Mucosa of rectum (tissue), 2 donors: ENCODE measurements at regions not wholly inside any gene's neighbourhood (a gene's known extent, or its start where the extent isn't known, plus 50 kb on each side); places are given as distances from the start of the nearest gene placed in this dataset.

Experiments used
- H3K27ac ChIP-seq, 2 donors: one replicate each; pipeline ENCODE4 v1.7.0; 2013; ENCODE audit warnings: inconsistent platforms in 2 of 2, low read depth in 2 of 2, low read length in 2 of 2
- H3K27me3 ChIP-seq, 2 donors: one replicate each; pipeline ENCODE4 v1.7.0; 2013; ENCODE audit warnings: low read length in 2 of 2; ENCODE audit not compliant: control insufficient read depth in 2 of 2, insufficient read depth in 2 of 2
- H3K36me3 ChIP-seq, 2 donors: one replicate each; pipeline ENCODE4 v1.7.0; 2013; ENCODE audit warnings: low read length in 2 of 2; ENCODE audit not compliant: control insufficient read depth in 2 of 2, insufficient read depth in 2 of 2
- H3K4me1 ChIP-seq, 2 donors: one replicate each; pipeline ENCODE4 v1.7.0; 2013; ENCODE audit warnings: low read length in 2 of 2, mild to moderate bottlenecking in 1 of 2; ENCODE audit not compliant: control insufficient read depth in 2 of 2, insufficient read depth in 2 of 2
- H3K4me3 ChIP-seq, 2 donors: one replicate each; pipeline ENCODE4 v1.7.0; 2013; ENCODE audit warnings: low read length in 2 of 2
- H3K9ac ChIP-seq, 2 donors: one replicate each; pipeline ENCODE4 v1.7.0; 2013; ENCODE audit warnings: low read length in 2 of 2, low read depth in 1 of 2, mild to moderate bottlenecking in 1 of 2
- H3K9me3 ChIP-seq, 2 donors: one replicate each; pipeline ENCODE4 v1.7.0; 2013; ENCODE audit warnings: low read length in 2 of 2; ENCODE audit not compliant: control insufficient read depth in 2 of 2
- donor health status: healthy.
- donor health status: Normal muscosa, but diverticular disease.

DNA sequence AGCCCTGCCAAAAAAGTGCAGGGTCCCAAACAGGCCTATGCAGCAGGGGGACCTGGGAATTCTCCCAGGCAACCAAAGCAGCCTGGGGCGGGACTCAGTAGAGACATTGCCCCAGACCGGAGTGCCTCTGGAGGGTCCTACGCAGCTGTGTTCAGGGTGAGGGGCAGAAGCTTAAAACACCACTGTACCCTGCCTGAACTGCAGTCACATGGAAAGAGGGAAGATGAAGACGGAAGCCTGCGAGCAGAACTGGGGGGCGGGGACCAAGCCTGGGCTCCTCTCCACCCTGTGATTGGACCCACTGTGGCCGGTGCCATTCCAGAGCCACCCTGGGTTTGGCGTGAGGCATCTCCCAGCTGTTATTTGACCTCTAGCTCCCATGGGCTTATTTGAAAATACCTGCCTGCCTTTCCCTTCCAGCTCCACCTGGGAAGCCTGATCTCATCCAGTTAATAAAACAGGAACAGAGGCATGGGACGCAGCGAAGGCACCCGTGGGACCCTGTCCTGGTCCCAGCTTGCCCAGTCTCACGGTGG, 183.1 kb downstream of the SMAD2 start:
- no peaks in the 10 kb centered on the region for H3K27me3 ChIP-seq
- no peak overlapping the region for H3K27ac ChIP-seq
- no peaks in the 10 kb centered on the region for H3K4me1 ChIP-seq
- no peak overlapping the region for H3K4me3 ChIP-seq
- no peaks in the 10 kb centered on the region for H3K9me3 ChIP-seq
- H3K36me3 ChIP-seq: no peaks in the 10 kb centered on the region
- H3K9ac ChIP-seq: no peak overlapping the region

DNA sequence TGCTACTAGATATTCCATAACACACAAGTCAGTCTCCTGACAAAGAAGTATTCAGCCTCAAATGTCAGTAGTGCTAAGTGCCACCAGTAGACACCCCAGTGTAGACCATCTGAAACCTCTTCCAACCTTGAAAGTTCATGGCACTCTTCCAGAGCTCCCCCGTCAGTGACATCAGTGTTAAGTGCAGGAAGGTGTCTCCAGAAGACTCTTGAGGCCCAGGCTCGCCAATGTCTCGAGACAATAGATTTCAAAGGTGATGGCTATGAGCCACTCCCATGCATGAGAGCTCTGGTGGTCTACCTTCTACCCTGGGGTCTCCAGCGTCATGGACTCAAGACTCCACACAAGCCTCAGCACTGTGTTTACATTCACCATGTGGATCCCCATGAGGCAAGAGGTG, 183.8 kb downstream of the SMAD2 start:
- Histone ChIP-seq H3K4me3 (no peak overlapping the region), H3K4me1 (no peaks in the 10 kb centered on the region), H3K9ac (no peak overlapping the region), H3K27ac (no peak overlapping the region), H3K27me3 (no peaks in the 10 kb centered on the region), H3K9me3 (no peaks in the 10 kb centered on the region), H3K36me3 (no peaks in the 10 kb centered on the region)

DNA sequence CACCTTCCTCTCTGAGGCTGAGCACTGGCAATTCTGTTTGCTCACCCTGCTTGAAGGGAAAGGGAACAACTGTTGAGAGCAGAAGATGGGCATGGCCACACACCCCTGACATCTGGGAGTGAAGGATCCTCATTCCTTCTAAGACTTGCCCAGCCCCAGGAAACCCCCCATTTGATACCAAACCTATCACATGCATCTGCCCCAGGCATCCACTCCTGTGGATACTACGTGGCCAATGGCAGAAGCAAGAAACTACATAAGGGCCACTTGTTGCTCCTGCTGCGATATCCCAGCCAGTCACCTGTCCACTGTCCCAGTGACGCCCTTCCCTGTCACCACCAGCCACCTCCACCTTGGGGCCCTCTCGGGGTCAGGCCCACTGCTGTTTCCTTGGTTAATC, 185.2 kb downstream of the SMAD2 start:
- H3K36me3 ChIP-seq: no peaks in the 10 kb centered on the region
- H3K27me3 ChIP-seq: no peaks in the 10 kb centered on the region
- no peak overlapping the region for H3K4me3 ChIP-seq
- no peak overlapping the region for H3K27ac ChIP-seq
- no peak overlapping the region for H3K9ac ChIP-seq
- no peaks in the 10 kb centered on the region for H3K4me1 ChIP-seq
- no peaks in the 10 kb centered on the region for H3K9me3 ChIP-seq

DNA sequence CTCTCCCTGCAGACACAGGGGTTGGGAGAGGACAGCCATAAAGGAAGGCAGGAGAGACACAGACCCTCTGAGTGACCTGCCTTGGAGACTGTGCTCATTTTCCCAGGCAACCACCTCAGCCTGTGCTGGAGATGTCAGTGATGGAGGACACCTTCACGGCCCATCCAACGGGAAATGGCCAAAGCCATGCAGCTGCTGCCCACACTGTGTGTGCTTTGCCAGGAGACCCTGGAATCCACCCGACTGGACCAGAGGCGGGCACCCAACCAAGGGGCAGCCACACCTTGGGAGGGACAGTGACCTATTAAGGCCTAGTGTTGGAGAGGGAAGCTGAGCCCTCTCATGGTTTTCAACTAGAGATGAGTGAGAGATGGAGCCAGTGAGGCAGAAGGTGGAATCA, 192.5 kb downstream of the SMAD2 start:
- Histone ChIP-seq H3K9me3 (no peaks in the 10 kb centered on the region), H3K4me3 (no peak overlapping the region), H3K9ac (no peak overlapping the region), H3K27me3 (no peaks in the 10 kb centered on the region), H3K4me1 (no peaks in the 10 kb centered on the region), H3K27ac (no peak overlapping the region), H3K36me3 (no peaks in the 10 kb centered on the region)

DNA sequence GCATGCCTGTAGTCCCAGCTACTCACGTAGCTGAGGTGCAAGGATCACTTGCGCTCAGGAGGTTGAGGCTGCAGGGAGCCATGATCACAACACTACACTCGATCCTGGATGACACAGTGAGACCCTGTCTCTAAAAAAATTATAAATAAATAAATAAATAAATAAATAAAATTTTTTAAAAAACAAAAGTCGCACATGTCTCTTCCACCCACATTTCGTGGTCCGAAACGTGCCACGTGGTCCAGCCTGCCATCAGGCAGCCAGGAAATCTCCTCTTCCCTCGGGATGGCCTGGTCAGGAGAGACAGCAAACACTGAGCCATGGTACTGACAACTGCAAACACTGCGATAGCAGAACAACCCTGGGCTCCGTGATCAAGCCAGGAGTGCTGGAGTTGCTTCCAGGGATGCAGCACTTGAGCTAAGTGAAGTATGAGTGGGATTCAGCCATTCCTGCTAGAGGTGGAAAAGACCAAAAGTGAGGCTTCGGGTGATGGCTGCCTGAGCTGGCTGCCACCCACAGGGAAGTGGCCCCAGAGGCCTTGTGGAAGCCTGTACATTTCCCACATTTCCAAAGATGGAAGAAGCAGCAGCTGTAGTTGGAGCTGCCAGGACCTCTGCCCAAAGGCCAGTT, 193.1 kb downstream of the SMAD2 start:
- H3K4me1 ChIP-seq: no peaks in the 10 kb centered on the region
- no peak overlapping the region for H3K4me3 ChIP-seq
- H3K27me3 ChIP-seq: no peaks in the 10 kb centered on the region
- no peaks in the 10 kb centered on the region for H3K36me3 ChIP-seq
- no peak overlapping the region for H3K27ac ChIP-seq
- H3K9ac ChIP-seq: no peak overlapping the region
- no peaks in the 10 kb centered on the region for H3K9me3 ChIP-seq

DNA sequence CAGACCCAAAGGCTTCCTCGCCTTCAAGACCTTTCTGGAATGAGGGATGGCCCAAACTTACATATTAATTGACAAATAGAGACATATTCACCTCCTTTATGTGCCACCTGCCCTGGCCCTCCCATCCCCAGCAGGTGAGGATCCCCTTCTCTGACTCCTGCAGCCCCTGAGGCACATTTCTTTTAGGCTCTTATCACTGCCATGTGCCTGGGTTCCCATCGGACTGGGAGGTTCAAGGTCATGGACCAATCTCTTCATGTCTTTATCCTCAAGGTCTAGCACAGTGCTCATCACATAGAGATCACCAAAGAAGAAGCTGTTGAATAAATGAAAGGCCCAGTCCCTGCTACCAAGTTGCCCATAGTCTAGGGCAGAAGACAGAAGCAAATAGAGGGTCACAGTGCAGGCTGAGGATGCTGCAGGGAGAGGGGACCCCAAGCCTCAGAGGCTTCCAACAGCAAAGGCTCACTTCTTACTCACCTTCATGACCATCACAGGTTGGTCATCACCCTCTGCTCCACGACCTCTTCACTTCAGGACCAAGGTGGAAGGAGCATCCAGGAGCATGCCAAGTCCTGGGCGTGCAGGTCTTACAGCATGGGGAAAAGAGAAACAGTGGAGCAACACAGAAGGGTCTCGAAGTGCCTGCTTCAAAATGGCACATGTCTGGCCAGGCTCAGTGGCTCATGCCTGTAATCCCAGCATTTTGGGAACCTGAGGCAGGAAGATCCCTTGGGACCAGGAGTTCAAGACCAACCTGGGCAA, 193.9 kb downstream of the SMAD2 start:
- H3K4me1 ChIP-seq: no peaks in the 10 kb centered on the region
- H3K27ac ChIP-seq: no peak overlapping the region
- no peaks in the 10 kb centered on the region for H3K36me3 ChIP-seq
- no peak overlapping the region for H3K4me3 ChIP-seq
- H3K9ac ChIP-seq: no peak overlapping the region
- no peaks in the 10 kb centered on the region for H3K27me3 ChIP-seq
- no peaks in the 10 kb centered on the region for H3K9me3 ChIP-seq

DNA sequence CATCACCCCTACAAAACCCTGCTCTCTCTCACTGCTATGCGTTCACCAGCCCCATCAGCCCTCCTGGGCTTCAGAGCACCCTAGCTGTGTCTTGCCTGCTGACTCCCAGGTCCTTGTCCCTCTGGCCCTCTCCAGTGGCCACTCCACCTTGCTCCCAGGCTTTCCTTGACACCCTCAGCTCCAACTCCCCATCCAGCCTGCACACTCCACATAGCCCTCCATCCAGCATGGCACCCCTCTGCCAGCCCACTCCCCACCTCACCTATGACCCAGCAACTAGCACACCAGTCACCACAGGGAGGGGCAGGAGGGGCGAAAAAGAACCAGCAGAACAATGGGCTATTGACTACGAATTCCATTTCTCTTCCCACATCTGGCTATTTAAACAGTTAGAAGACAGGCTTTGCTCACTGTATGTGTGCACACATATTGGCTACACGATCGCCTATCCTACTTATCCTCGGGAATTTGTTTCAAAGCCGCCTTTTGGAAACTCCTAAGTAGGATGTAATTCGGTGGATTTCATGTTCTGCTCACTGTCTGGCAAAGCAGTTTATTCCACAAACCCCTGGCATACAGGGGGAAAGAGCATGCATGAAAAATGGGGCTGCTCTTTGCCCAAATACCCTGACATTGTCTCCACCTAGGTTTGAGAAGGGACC, 195.3 kb downstream of the SMAD2 start:
- Histone ChIP-seq H3K36me3 (no peaks in the 10 kb centered on the region), H3K4me1 (no peaks in the 10 kb centered on the region), H3K27ac (no peak overlapping the region), H3K4me3 (no peak overlapping the region), H3K9ac (no peak overlapping the region), H3K9me3 (no peaks in the 10 kb centered on the region), H3K27me3 (no peaks in the 10 kb centered on the region)

DNA sequence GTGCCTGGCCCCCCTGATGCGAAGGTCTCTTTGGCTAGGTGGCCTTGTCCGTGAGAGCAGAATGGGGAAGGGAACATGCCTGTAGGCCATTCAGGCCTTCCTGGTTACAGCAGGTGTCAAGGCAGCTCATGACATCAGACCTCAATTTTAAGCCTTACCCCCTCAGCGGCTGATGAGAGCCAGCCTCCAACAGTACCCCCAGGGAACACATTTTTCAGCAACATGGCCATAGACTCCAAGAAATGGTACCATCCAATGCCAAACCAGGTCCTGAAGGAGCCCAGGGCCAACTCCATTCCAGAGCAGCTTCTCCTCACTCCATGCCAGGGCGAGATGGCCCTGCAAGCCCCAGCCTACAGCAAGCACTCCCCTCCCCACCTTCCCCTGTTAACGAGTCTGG, 199.2 kb downstream of the SMAD2 start:
- H3K36me3 ChIP-seq: no peaks in the 10 kb centered on the region
- no peak overlapping the region for H3K9ac ChIP-seq
- no peaks in the 10 kb centered on the region for H3K27me3 ChIP-seq
- no peak overlapping the region for H3K27ac ChIP-seq
- H3K9me3 ChIP-seq: no peaks in the 10 kb centered on the region
- no peaks in the 10 kb centered on the region for H3K4me1 ChIP-seq
- H3K4me3 ChIP-seq: no peak overlapping the region

DNA sequence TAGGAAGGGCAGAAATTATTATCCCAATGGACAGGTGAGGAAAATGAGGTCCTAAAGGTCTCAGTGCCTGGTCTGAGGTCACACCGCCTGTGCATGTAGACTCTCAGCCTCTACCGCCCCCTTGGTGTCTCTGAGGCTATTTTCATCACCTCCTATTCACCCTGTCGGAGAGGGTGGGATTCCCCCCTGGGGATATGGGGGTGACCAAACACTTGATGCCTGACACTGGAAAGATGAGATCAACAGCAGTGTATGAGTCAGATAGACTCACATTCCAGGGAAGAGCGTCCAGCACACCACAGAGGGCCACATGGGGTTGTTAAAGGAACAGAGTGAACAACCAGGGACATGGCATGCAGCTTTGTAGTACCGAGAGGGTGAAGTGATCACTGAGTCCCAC, 199.7 kb downstream of the SMAD2 start:
- no peaks in the 10 kb centered on the region for H3K9me3 ChIP-seq

DNA sequence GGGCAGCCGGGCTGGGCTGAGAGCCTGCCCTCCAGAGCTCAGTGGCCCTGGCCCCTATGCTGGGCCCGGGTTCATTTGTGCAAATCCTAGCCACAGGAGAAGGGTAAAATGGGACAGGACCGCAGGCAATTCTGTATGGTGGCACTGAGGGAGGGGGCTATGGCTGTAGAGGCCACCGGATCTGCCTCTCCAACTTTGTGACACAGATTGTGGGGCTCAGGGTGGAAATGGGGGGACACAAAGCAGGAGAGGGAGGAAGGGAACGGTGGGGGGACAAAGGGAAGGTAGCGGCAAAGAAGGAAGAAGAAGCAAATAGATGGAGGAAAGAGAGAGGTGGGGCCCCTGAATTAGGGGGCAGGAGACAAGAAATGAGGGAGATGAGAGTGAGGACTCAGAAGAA, 201.1 kb downstream of the SMAD2 start:
- Histone ChIP-seq H3K4me3 (no peak overlapping the region), H3K27ac (no peak overlapping the region), H3K9ac (no peak overlapping the region), H3K36me3 (no peaks in the 10 kb centered on the region), H3K4me1 (no peaks in the 10 kb centered on the region), H3K9me3 (no peaks in the 10 kb centered on the region), H3K27me3 (no peaks in the 10 kb centered on the region)

More for the DNA sequence above, 199.7 kb downstream of the SMAD2 start:
- Histone ChIP-seq H3K9ac (no peak overlapping the region), H3K4me3 (no peak overlapping the region), H3K27me3 (no peaks in the 10 kb centered on the region), H3K36me3 (no peaks in the 10 kb centered on the region), H3K4me1 (no peaks in the 10 kb centered on the region), H3K27ac (no peak overlapping the region)
